Caco-2 (cell line): ENCODE measurements at regions not wholly inside any gene's neighbourhood (a gene's known extent, or its start where the extent isn't known, plus 50 kb on each side); places are given as distances from the start of the nearest gene placed in this dataset.

Experiments used
- BruUV-seq: library from RNA; stranded (reverse); fragments of 400-500 nt; replicated peaks from 2 replicates; lab custom pipeline; 2021; lab: Mats Ljungman, UMichigan
- CTCF ChIA-PET: fragments of 300-600 bp; sonication (Branson Sonifier 250); formaldehyde crosslinking; loops from one replicate; lab custom pipeline; 2022; ENCODE audit warnings: antibody characterized with exemption; lab: Charles Lee
- POLR2A ChIA-PET: fragments of 300-600 bp; sonication (Branson Sonifier 250); formaldehyde crosslinking; loops from one replicate; lab custom pipeline; 2022; ENCODE audit warnings: antibody characterized with exemption; lab: Charles Lee
- DNase-seq, 2 experiments: peaks; one replicate each; pipeline versions ENCODE4 v3.0.0 to v3.0.0-alpha.2; 2020 to 2022
- H3K27me3 ChIP-seq: replicated peaks from 2 replicates; pipeline ENCODE4 v1.6.0; 2011; ENCODE audit warnings: low read length; ENCODE audit not compliant: control insufficient read depth, insufficient read depth
- H3K36me3 ChIP-seq: 2 replicates; pipeline ENCODE4 v1.5.1; 2011; ENCODE audit warnings: low read length; ENCODE audit not compliant: control insufficient read depth, insufficient read depth
- H3K4me1 ChIP-seq: fragments of 250-450 bp; sonication (Bioruptor Pico); 2 replicates; pipeline ENCODE4 v1.5.1; 2020; ENCODE audit warnings: mild to moderate bottlenecking
- H3K4me3 ChIP-seq: 2 replicates; pipeline ENCODE4 v1.5.1; 2011; ENCODE audit warnings: low read depth, mild to moderate bottlenecking, control low read depth, low read length
- H3K9me3 ChIP-seq: fragments of 250-450 bp; sonication (Bioruptor Pico); 2 replicates; pipeline ENCODE4 v1.5.1; 2020; ENCODE audit warnings: mild to moderate bottlenecking, moderate library complexity
- H3K27ac Mint-ChIP-seq: one replicate; pipeline ENCODE4 v1.8.0; 2022; ENCODE audit warnings: mixed read lengths; ENCODE audit not compliant: unreplicated experiment
- H3K27me3 Mint-ChIP-seq: one replicate; pipeline ENCODE4 v1.8.0; 2022; ENCODE audit warnings: mixed read lengths; ENCODE audit not compliant: insufficient read depth, unreplicated experiment
- H3K36me3 Mint-ChIP-seq: one replicate; pipeline ENCODE4 v1.8.0; 2022; ENCODE audit warnings: mild to moderate bottlenecking, mixed read lengths; ENCODE audit not compliant: insufficient read depth, unreplicated experiment
- H3K4me1 Mint-ChIP-seq: one replicate; pipeline ENCODE4 v1.8.0; 2022; ENCODE audit warnings: low read depth, mixed read lengths; ENCODE audit not compliant: unreplicated experiment
- H3K4me3 Mint-ChIP-seq: one replicate; pipeline ENCODE4 v1.8.0; 2022; ENCODE audit warnings: mild to moderate bottlenecking, moderate library complexity, mixed read lengths; ENCODE audit not compliant: unreplicated experiment
- H3K9me3 Mint-ChIP-seq: one replicate; pipeline ENCODE4 v1.8.0; 2022; ENCODE audit warnings: mixed read lengths; ENCODE audit not compliant: unreplicated experiment
- CTCF ChIP-seq, 2 experiments: fragments of 200-600 bp in 1 of 2; IDR thresholded peaks; 1 replicate in 1 of 2; 2 replicates in 1 of 2; pipeline versions ENCODE4 v1.5.1 to v1.8.0; 2011 to 2022; ENCODE audit warnings: antibody characterized with exemption in 1 of 2, control low read depth in 1 of 2, inconsistent platforms in 1 of 2, low read depth in 1 of 2, low read length in 1 of 2, mild to moderate bottlenecking in 1 of 2, moderate library complexity in 1 of 2; ENCODE audit not compliant: insufficient read depth in 1 of 2, severe bottlenecking in 1 of 2, unreplicated experiment in 1 of 2
- intact Hi-C: fragments of 100-400 bp; cut with micrococcal nuclease; formaldehyde crosslinking; loops from one replicate; pipeline ENCODE4 v1.10.0; 2022; ENCODE audit not compliant: unreplicated experiment

- H3K27ac Mint-ChIP-seq, result no peak overlapping the region
- no peak overlapping the region for H3K4me3 Mint-ChIP-seq
- intact Hi-C loops, result no loop called here
- H3K4me1 Mint-ChIP-seq, result no peaks in the 10 kb centered on the region
- H3K9me3 Mint-ChIP-seq, result no peaks in the 10 kb centered on the region
- TF ChIP-seq CTCF (IDR thresholded peaks at IDR 0.05; ENCODE audit: insufficient read depth in 1 of 2, low read depth in 1 of 2, low read length in 1 of 2, severe bottlenecking in 1 of 2, unreplicated experiment in 1 of 2), result no peak
- ChIA-PET CTCF (no interaction called here), POLR2A (no interaction called here)
- Histone ChIP-seq H3K4me3 (no peak overlapping the region), H3K9me3 (no peaks in the 10 kb centered on the region), H3K36me3 (no peaks in the 10 kb centered on the region), H3K4me1 (no peaks in the 10 kb centered on the region), H3K27me3 (no peaks in the 10 kb centered on the region)
- BruUV-seq, result no TSS peak
- H3K36me3 Mint-ChIP-seq, result no peaks in the 10 kb centered on the region
- H3K27me3 Mint-ChIP-seq, result no peaks in the 10 kb centered on the region
- no peak for DNase-seq
These were observed 543.3 kb downstream of the FGF9 start for GRCh38 chr13:22214184-22214583.

GRCh38 chr13:22218797-22219196 lies 547.9 kb downstream of the FGF9 start:
- no peaks in the 10 kb centered on the region for H3K36me3 Mint-ChIP-seq
- H3K4me1 ChIP-seq, result no peaks in the 10 kb centered on the region
- H3K27me3 ChIP-seq, result no peaks in the 10 kb centered on the region
- DNase-seq, result no peak
- intact Hi-C loops, result no loop called here
- BruUV-seq, result no TSS peak
- no peaks in the 10 kb centered on the region for H3K4me1 Mint-ChIP-seq
- H3K9me3 Mint-ChIP-seq, result no peaks in the 10 kb centered on the region
- no peak overlapping the region for H3K4me3 ChIP-seq
- H3K27me3 Mint-ChIP-seq, result no peaks in the 10 kb centered on the region
- POLR2A ChIA-PET, result no interaction called here
- H3K27ac Mint-ChIP-seq, result no peak overlapping the region
- H3K36me3 ChIP-seq, result no peaks in the 10 kb centered on the region
- H3K4me3 Mint-ChIP-seq, result no peak overlapping the region
- no peaks in the 10 kb centered on the region for H3K9me3 ChIP-seq
- no peak for TF ChIP-seq CTCF (IDR thresholded peaks at IDR 0.05; ENCODE audit: insufficient read depth in 1 of 2, low read depth in 1 of 2, low read length in 1 of 2, severe bottlenecking in 1 of 2, unreplicated experiment in 1 of 2)
- CTCF ChIA-PET, result no interaction called here

GRCh38 chr13:22219709-22220108 lies 548.8 kb downstream of the FGF9 start:
- H3K36me3 ChIP-seq, result no peaks in the 10 kb centered on the region

More at GRCh38 chr13:22219709-22220108, 548.8 kb downstream of the FGF9 start:
- Mint-ChIP-seq H3K9me3 (no peaks in the 10 kb centered on the region), H3K36me3 (no peaks in the 10 kb centered on the region), H3K27me3 (no peaks in the 10 kb centered on the region), H3K4me3 (no peak overlapping the region), H3K27ac (no peak overlapping the region), H3K4me1 (no peaks in the 10 kb centered on the region)
- Histone ChIP-seq H3K27me3 (no peaks in the 10 kb centered on the region), H3K4me3 (no peak overlapping the region), H3K4me1 (no peaks in the 10 kb centered on the region), H3K9me3 (no peaks in the 10 kb centered on the region)
- POLR2A ChIA-PET, result no interaction called here
- intact Hi-C loops, result no loop called here
- no TSS peak for BruUV-seq
- TF ChIP-seq CTCF (IDR thresholded peaks at IDR 0.05; ENCODE audit: insufficient read depth in 1 of 2, low read depth in 1 of 2, low read length in 1 of 2, severe bottlenecking in 1 of 2, unreplicated experiment in 1 of 2), result no peak
- CTCF ChIA-PET, result no interaction called here
- no peak for DNase-seq
